ENCODE measurements at regions not wholly inside any gene's neighbourhood (a gene's known extent, or its start where the extent isn't known, plus 50 kb on each side); places are given as distances from the start of the nearest gene placed in this dataset.

DNA sequence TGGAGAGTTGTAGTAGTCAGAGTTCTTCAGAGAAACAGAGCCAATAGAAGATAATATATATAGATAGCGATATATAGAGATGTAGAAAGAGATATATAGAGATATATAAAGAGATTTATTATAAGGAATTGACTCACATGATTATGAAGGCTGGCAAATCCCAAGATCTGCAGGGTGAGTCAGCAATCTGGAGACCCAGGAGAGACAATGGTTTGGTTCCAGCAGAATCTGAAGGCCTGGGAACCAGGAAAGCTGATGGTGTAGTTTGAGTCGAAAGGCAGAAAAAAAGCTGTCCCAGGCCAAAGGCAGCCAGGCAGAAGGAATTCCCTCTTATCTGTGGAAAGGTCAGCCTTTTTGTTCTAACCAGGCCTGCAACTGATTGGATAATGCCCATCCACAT is 194.1 kb downstream of the NUFIP1 start:
- no peaks in the 10 kb centered on the region for H3K4me1 ChIP-seq (ENCODE audit: insufficient read depth, low read length, severe bottlenecking)
- no peaks in the 10 kb centered on the region for H4K20me1 ChIP-seq (ENCODE audit: insufficient read depth, low read length)
- H3K27ac ChIP-seq (ENCODE audit: low read depth, low read length, poor library complexity, severe bottlenecking) = no peak overlapping the region
- no peaks in the 10 kb centered on the region for H3K79me2 ChIP-seq (ENCODE audit: insufficient read depth, low read length)
- no peaks in the 10 kb centered on the region for H3K36me3 ChIP-seq (ENCODE audit: insufficient read depth, low read length)
- H3K9me2 ChIP-seq (ENCODE audit: low read depth, low read length) = no peaks in the 10 kb centered on the region
- H3F3A ChIP-seq (ENCODE audit: insufficient read depth, low read length) = no peaks in the 10 kb centered on the region
- no peaks in the 10 kb centered on the region for H3K27me3 ChIP-seq (ENCODE audit: insufficient read depth, low read length)
- no peaks in the 10 kb centered on the region for H3K9me3 ChIP-seq (ENCODE audit: low read length)
- H3K4me2 ChIP-seq (ENCODE audit: low read length) = no peak overlapping the region
- H3K9ac ChIP-seq (ENCODE audit: low read length) = no peak overlapping the region
- H2AFZ ChIP-seq (ENCODE audit: low read length) = no peak overlapping the region
- TF ChIP-seq, protein P1, sequence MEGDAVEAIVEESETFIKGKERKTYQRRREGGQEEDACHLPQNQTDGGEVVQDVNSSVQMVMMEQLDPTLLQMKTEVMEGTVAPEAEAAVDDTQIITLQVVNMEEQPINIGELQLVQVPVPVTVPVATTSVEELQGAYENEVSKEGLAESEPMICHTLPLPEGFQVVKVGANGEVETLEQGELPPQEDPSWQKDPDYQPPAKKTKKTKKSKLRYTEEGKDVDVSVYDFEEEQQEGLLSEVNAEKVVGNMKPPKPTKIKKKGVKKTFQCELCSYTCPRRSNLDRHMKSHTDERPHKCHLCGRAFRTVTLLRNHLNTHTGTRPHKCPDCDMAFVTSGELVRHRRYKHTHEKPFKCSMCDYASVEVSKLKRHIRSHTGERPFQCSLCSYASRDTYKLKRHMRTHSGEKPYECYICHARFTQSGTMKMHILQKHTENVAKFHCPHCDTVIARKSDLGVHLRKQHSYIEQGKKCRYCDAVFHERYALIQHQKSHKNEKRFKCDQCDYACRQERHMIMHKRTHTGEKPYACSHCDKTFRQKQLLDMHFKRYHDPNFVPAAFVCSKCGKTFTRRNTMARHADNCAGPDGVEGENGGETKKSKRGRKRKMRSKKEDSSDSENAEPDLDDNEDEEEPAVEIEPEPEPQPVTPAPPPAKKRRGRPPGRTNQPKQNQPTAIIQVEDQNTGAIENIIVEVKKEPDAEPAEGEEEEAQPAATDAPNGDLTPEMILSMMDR (IDR thresholded peaks at IDR 0.05; ENCODE audit: low read length) = no peak
- no peak for TF ChIP-seq EZH2 (IDR thresholded peaks at IDR 0.05; ENCODE audit: borderline replicate concordance, low read length)
- no peak overlapping the region for H3K4me3 ChIP-seq (ENCODE audit: low read depth, low read length, poor library complexity, severe bottlenecking)

- H4K20me1 ChIP-seq (ENCODE audit: insufficient read depth, low read length) = no peaks in the 10 kb centered on the region
These were observed 197.2 kb downstream of the NUFIP1 start for GRCh38 chr13:44792096-44792495.

GRCh38 chr13:44790289-44790688 is 199.0 kb downstream of the NUFIP1 start:
- Histone ChIP-seq H3K36me3 (ENCODE audit: insufficient read depth, low read length) (no peaks in the 10 kb centered on the region), H3K4me2 (ENCODE audit: low read length) (no peak overlapping the region), H3K27me3 (ENCODE audit: insufficient read depth, low read length) (no peaks in the 10 kb centered on the region), H3K9me3 (ENCODE audit: low read length) (no peaks in the 10 kb centered on the region), H3K4me3 (ENCODE audit: low read depth, low read length, poor library complexity, severe bottlenecking) (no peak overlapping the region), H3F3A (ENCODE audit: insufficient read depth, low read length) (no peaks in the 10 kb centered on the region), H3K4me1 (ENCODE audit: insufficient read depth, low read length, severe bottlenecking) (no peaks in the 10 kb centered on the region), H2AFZ (ENCODE audit: low read length) (no peak overlapping the region), H3K9me2 (ENCODE audit: low read depth, low read length) (no peaks in the 10 kb centered on the region), H3K9ac (ENCODE audit: low read length) (no peak overlapping the region), H3K27ac (ENCODE audit: low read depth, low read length, poor library complexity, severe bottlenecking) (no peak overlapping the region), H3K79me2 (ENCODE audit: insufficient read depth, low read length) (no peaks in the 10 kb centered on the region), H4K20me1 (ENCODE audit: insufficient read depth, low read length) (no peaks in the 10 kb centered on the region)
- TF ChIP-seq, protein P1 (IDR thresholded peaks at IDR 0.05; ENCODE audit: low read length) = no peak
- no peak for TF ChIP-seq EZH2 (IDR thresholded peaks at IDR 0.05; ENCODE audit: borderline replicate concordance, low read length)

More at GRCh38 chr13:44792096-44792495, 197.2 kb downstream of the NUFIP1 start:
- no peaks in the 10 kb centered on the region for H3K27me3 ChIP-seq (ENCODE audit: insufficient read depth, low read length)
- H3K4me2 ChIP-seq (ENCODE audit: low read length) = no peak overlapping the region
- no peak overlapping the region for H3K9ac ChIP-seq (ENCODE audit: low read length)
- no peaks in the 10 kb centered on the region for H3K4me1 ChIP-seq (ENCODE audit: insufficient read depth, low read length, severe bottlenecking)
- no peak overlapping the region for H3K4me3 ChIP-seq (ENCODE audit: low read depth, low read length, poor library complexity, severe bottlenecking)
- no peaks in the 10 kb centered on the region for H3F3A ChIP-seq (ENCODE audit: insufficient read depth, low read length)
- TF ChIP-seq, protein P1 (IDR thresholded peaks at IDR 0.05; ENCODE audit: low read length) = no peak
- TF ChIP-seq EZH2 (IDR thresholded peaks at IDR 0.05; ENCODE audit: borderline replicate concordance, low read length) = no peak
- no peak overlapping the region for H3K27ac ChIP-seq (ENCODE audit: low read depth, low read length, poor library complexity, severe bottlenecking)
- H2AFZ ChIP-seq (ENCODE audit: low read length) = no peak overlapping the region
- H3K9me3 ChIP-seq (ENCODE audit: low read length) = no peaks in the 10 kb centered on the region
- no peaks in the 10 kb centered on the region for H3K9me2 ChIP-seq (ENCODE audit: low read depth, low read length)
- H3K36me3 ChIP-seq (ENCODE audit: insufficient read depth, low read length) = no peaks in the 10 kb centered on the region
- H3K79me2 ChIP-seq (ENCODE audit: insufficient read depth, low read length) = no peaks in the 10 kb centered on the region

Data from OCI-LY1 (cell line).